ENCODE measurements at regions not wholly inside any gene's neighbourhood (a gene's known extent, or its start where the extent isn't known, plus 50 kb on each side); places are given as distances from the start of the nearest gene placed in this dataset.

GRCh38 chr10:16001581-16001980 lies 141.3 kb upstream of the MINDY3 start:
- intact Hi-C loops (cut with micrococcal nuclease; ENCODE audit: unreplicated experiment): no loop called here
- H3K9me3 Mint-ChIP-seq (ENCODE audit: low read depth, unreplicated experiment): peaks cover 9% of the 10 kb centered on the region
- no TSS peak for BruUV-seq (replicated peaks)

GRCh38 chr10:16009785-16010184 lies 149.5 kb upstream of the MINDY3 start:
- no TSS peak for BruUV-seq (replicated peaks)
- Mint-ChIP-seq H3K27ac (ENCODE audit: unreplicated experiment) (no peak overlapping the region), H3K27me3 (ENCODE audit: unreplicated experiment) (no peaks in the 10 kb centered on the region), H3K4me1 (ENCODE audit: low read depth, unreplicated experiment) (no peaks in the 10 kb centered on the region), H3K36me3 (ENCODE audit: insufficient read depth, unreplicated experiment) (no peaks in the 10 kb centered on the region), H3K4me3 (ENCODE audit: low read depth, unreplicated experiment) (no peak overlapping the region), H3K9me3 (ENCODE audit: low read depth, unreplicated experiment) (peaks cover 7% of the 10 kb centered on the region)
- CTCF ChIA-PET: no interaction called here
- TF ChIP-seq CTCF (IDR thresholded peaks at IDR 0.05; ENCODE audit: unreplicated experiment): no peak
- no peak for DNase-seq
- intact Hi-C loops (cut with micrococcal nuclease; ENCODE audit: unreplicated experiment): no loop called here

More at GRCh38 chr10:16001581-16001980, 141.3 kb upstream of the MINDY3 start:
- CTCF ChIA-PET: interaction anchor here (0.6 kb wide), 1 partner anchor 42 kb away, joined by 11 read pairs; no protein-coding TSS in a partner anchor
- no peaks in the 10 kb centered on the region for H3K27me3 Mint-ChIP-seq (ENCODE audit: unreplicated experiment)
- H3K27ac Mint-ChIP-seq (ENCODE audit: unreplicated experiment): no peak overlapping the region
- no peak for DNase-seq
- no peak for TF ChIP-seq CTCF (IDR thresholded peaks at IDR 0.05; ENCODE audit: unreplicated experiment)
- H3K4me3 Mint-ChIP-seq (ENCODE audit: low read depth, unreplicated experiment): no peak overlapping the region
- no peaks in the 10 kb centered on the region for H3K36me3 Mint-ChIP-seq (ENCODE audit: insufficient read depth, unreplicated experiment)
- no peaks in the 10 kb centered on the region for H3K4me1 Mint-ChIP-seq (ENCODE audit: low read depth, unreplicated experiment)

GRCh38 chr10:16011548-16011947 lies 151.2 kb upstream of the MINDY3 start:
- no peak for TF ChIP-seq CTCF (IDR thresholded peaks at IDR 0.05; ENCODE audit: unreplicated experiment)
- Mint-ChIP-seq H3K27ac (ENCODE audit: unreplicated experiment) (no peak overlapping the region), H3K4me1 (ENCODE audit: low read depth, unreplicated experiment) (no peaks in the 10 kb centered on the region), H3K36me3 (ENCODE audit: insufficient read depth, unreplicated experiment) (no peaks in the 10 kb centered on the region), H3K4me3 (ENCODE audit: low read depth, unreplicated experiment) (no peak overlapping the region), H3K9me3 (ENCODE audit: low read depth, unreplicated experiment) (peaks cover 2% of the 10 kb centered on the region), H3K27me3 (ENCODE audit: unreplicated experiment) (no peaks in the 10 kb centered on the region)
- DNase-seq: no peak
- CTCF ChIA-PET: no interaction called here
- BruUV-seq (replicated peaks): no TSS peak
- intact Hi-C loops (cut with micrococcal nuclease; ENCODE audit: unreplicated experiment): no loop called here

GRCh38 chr10:16014469-16014868 lies 154.2 kb upstream of the MINDY3 start:
- Mint-ChIP-seq H3K36me3 (ENCODE audit: insufficient read depth, unreplicated experiment) (no peaks in the 10 kb centered on the region), H3K27ac (ENCODE audit: unreplicated experiment) (no peak overlapping the region), H3K27me3 (ENCODE audit: unreplicated experiment) (no peaks in the 10 kb centered on the region), H3K9me3 (ENCODE audit: low read depth, unreplicated experiment) (no peaks in the 10 kb centered on the region), H3K4me1 (ENCODE audit: low read depth, unreplicated experiment) (no peaks in the 10 kb centered on the region), H3K4me3 (ENCODE audit: low read depth, unreplicated experiment) (no peak overlapping the region)
- DNase-seq: no peak
- CTCF ChIA-PET: no interaction called here
- intact Hi-C loops (cut with micrococcal nuclease; ENCODE audit: unreplicated experiment): no loop called here
- no peak for TF ChIP-seq CTCF (IDR thresholded peaks at IDR 0.05; ENCODE audit: unreplicated experiment)
- BruUV-seq (replicated peaks): no TSS peak
